OCI-LY3 (cell line): ENCODE measurements at regions not wholly inside any gene's neighbourhood (a gene's known extent, or its start where the extent isn't known, plus 50 kb on each side); places are given as distances from the start of the nearest gene placed in this dataset.

Experiments used
- CTCF ChIP-seq: fragments of 200-600, 300-600 bp; sonication (generic); IDR thresholded peaks from 2 replicates; pipeline ENCODE4 v1.5.1; 2014; ENCODE audit warnings: antibody characterized with exemption, low read length, low read depth
- EZH2phosphoT487 ChIP-seq: fragments of 200-600 bp; shearing (Covaris generic); IDR thresholded peaks from 2 replicates; pipeline ENCODE4 v1.6.1; 2018; ENCODE audit warnings: antibody characterized with exemption, mixed run types, low read depth

- TF ChIP-seq CTCF (no peak), EZH2phosphoT487 (no peak)
These were observed 121.5 kb upstream of the CPEB2 start for GRCh38 chr4:14880805-14881204.
